HCT116 (cell line): ENCODE measurements at regions not wholly inside any gene's neighbourhood (a gene's known extent, or its start where the extent isn't known, plus 50 kb on each side); places are given as distances from the start of the nearest gene placed in this dataset.

Experiments
- ATAC-seq: fragments of 200-7000 bp; cut with Tn5 transposase; 2 replicates; pipeline ENCODE4 v1.9.1; 2020; ENCODE audit warnings: mild to moderate bottlenecking, moderate library complexity
- BruUV-seq: library from RNA; stranded (reverse); fragments of 400-500 nt; replicated peaks from 2 replicates; lab custom pipeline; 2021; lab: Mats Ljungman, UMichigan
- CTCF ChIA-PET: fragments of 300-600 bp; sonication (Branson Sonifier 250); formaldehyde crosslinking; loops from one replicate; lab custom pipeline; 2021; ENCODE audit warnings: antibody characterized with exemption; lab: Charles Lee
- POLR2A ChIA-PET: fragments of 300-600, 350-600 bp; sonication (Branson Sonifier 250); formaldehyde crosslinking; loops from one replicate; lab custom pipeline; 2021; ENCODE audit warnings: antibody characterized with exemption; lab: Charles Lee
- RAD21 ChIA-PET, 2 experiments: fragments of 300-600 bp; sonication (Branson Sonifier 250); formaldehyde crosslinking; loops; one replicate each; lab custom pipeline; 2023; ENCODE audit warnings: low total read pairs in 2 of 2; ENCODE audit not compliant: uncharacterized antibody in 2 of 2, unreplicated experiment in 2 of 2, low non-redundant PET in 1 of 2; lab: Charles Lee
- DNase-seq: peaks from one replicate; pipeline ENCODE4 v3.0.0-alpha.2; 2010; ENCODE audit warnings: low read depth, low spot score
- H2AFZ ChIP-seq: fragments of 200-600 bp; shearing (Covaris generic), sonication (generic); 2 replicates; pipeline ENCODE4 v1.6.1; 2017; ENCODE audit warnings: low read depth, mixed run types, mixed read lengths, antibody characterized with exemption, low read length; ENCODE audit not compliant: poor library complexity, severe bottlenecking
- H3K27ac ChIP-seq: 2 replicates; pipeline ENCODE4 v1.5.1; 2012; ENCODE audit warnings: low read depth, low read length
- H3K27me3 ChIP-seq: fragments of 200-600 bp; sonication (generic); 2 replicates; pipeline ENCODE4 v1.6.1; 2016; ENCODE audit warnings: mixed run types, low read length, mixed read lengths; ENCODE audit not compliant: insufficient read depth
- H3K36me3 ChIP-seq, 2 experiments: fragments of 200-500 bp in 1 of 2; fragments of 200-600 bp in 1 of 2; sonication (Bioruptor generic) in 1 of 2; sonication (generic) in 1 of 2; 2 replicates each; pipeline versions ENCODE4 v1.5.1 to v1.6.1; 2014 to 2016; ENCODE audit warnings: low read length in 2 of 2, inconsistent platforms in 1 of 2, mixed read lengths in 1 of 2, mixed run types in 1 of 2; ENCODE audit not compliant: insufficient read depth in 2 of 2, control insufficient read depth in 1 of 2
- H3K4me1 ChIP-seq, 2 experiments: fragments of 200-600 bp in 1 of 2; sonication (generic) in 1 of 2; 2 replicates each; pipeline versions ENCODE4 v1.5.1 to v1.6.1; 2012 to 2017; ENCODE audit warnings: low read length in 2 of 2, inconsistent platforms in 1 of 2, mild to moderate bottlenecking in 1 of 2, mixed read lengths in 1 of 2, mixed run types in 1 of 2, moderate library complexity in 1 of 2; ENCODE audit not compliant: insufficient read depth in 2 of 2, control insufficient read depth in 1 of 2
- H3K4me2 ChIP-seq: fragments of 200-600 bp; sonication (generic); 2 replicates; pipeline ENCODE4 v1.6.1; 2017; ENCODE audit warnings: mixed run types, low read length, mixed read lengths
- H3K4me3 ChIP-seq, 2 experiments: fragments of 200-600 bp in 1 of 2; sonication (generic) in 1 of 2; replicated peaks in 1 of 2; 2 replicates each; pipeline ENCODE4 v1.5.1; 2011 to 2016; ENCODE audit warnings: low read length in 2 of 2, control low read depth in 1 of 2, low read depth in 1 of 2, mild to moderate bottlenecking in 1 of 2, mixed read lengths in 1 of 2, mixed run types in 1 of 2
- H3K79me2 ChIP-seq: fragments of 200-600 bp; sonication (generic); 2 replicates; pipeline ENCODE4 v1.6.1; 2017; ENCODE audit warnings: mild to moderate bottlenecking, mixed run types, low read length, moderate library complexity, mixed read lengths; ENCODE audit not compliant: insufficient read depth
- H3K9ac ChIP-seq: fragments of 200-600 bp; sonication (generic); 2 replicates; pipeline ENCODE4 v1.6.1; 2016; ENCODE audit warnings: low read length, mixed read lengths
- H3K9me2 ChIP-seq: fragments of 200-600 bp; sonication (generic), shearing (Covaris generic); 2 replicates; pipeline ENCODE4 v1.6.1; 2017; ENCODE audit warnings: mixed run types, mild to moderate bottlenecking, moderate library complexity; ENCODE audit not compliant: insufficient read depth
- H3K9me3 ChIP-seq, 2 experiments: fragments of 200-500 bp in 1 of 2; fragments of 200-600 bp in 1 of 2; sonication (Bioruptor generic) in 1 of 2; sonication (generic) in 1 of 2; 2 replicates each; pipeline ENCODE4 v1.6.1; 2014 to 2017; ENCODE audit warnings: low read length in 2 of 2, mixed read lengths in 2 of 2, inconsistent platforms in 1 of 2, low read depth in 1 of 2, mild to moderate bottlenecking in 1 of 2, mixed run types in 1 of 2, moderate library complexity in 1 of 2; ENCODE audit not compliant: control insufficient read depth in 1 of 2, insufficient read depth in 1 of 2
- H4K20me1 ChIP-seq: fragments of 200-600 bp; sonication (generic), shearing (Covaris generic); 2 replicates; pipeline ENCODE4 v1.6.1; 2017; ENCODE audit warnings: mixed run types, mild to moderate bottlenecking, moderate library complexity; ENCODE audit not compliant: insufficient read depth
- CBX3 ChIP-seq: IDR thresholded peaks from 2 replicates; pipeline ENCODE4 v1.6.1; 2012; ENCODE audit warnings: low read depth
- CEBPB ChIP-seq: IDR thresholded peaks from 2 replicates; pipeline ENCODE4 v1.6.1; 2012; ENCODE audit warnings: low read depth
- EGR1 ChIP-seq: IDR thresholded peaks from 2 replicates; pipeline ENCODE4 v1.6.1; 2012; ENCODE audit warnings: low read depth
- ELF1 ChIP-seq: IDR thresholded peaks from 2 replicates; pipeline ENCODE4 v1.6.1; 2012; ENCODE audit warnings: low read depth, borderline replicate concordance
- EZH2 ChIP-seq: fragments of 200-600 bp; sonication (generic); IDR thresholded peaks from 2 replicates; pipeline ENCODE4 v1.6.1; 2017; ENCODE audit warnings: antibody characterized with exemption, mixed run types
- EZH2phosphoT487 ChIP-seq: fragments of 200-600 bp; IDR thresholded peaks from 2 replicates; pipeline ENCODE4 v1.6.1; 2018; ENCODE audit warnings: antibody characterized with exemption, borderline replicate concordance
- FOSL1 ChIP-seq: IDR thresholded peaks from 2 replicates; pipeline ENCODE4 v1.6.1; 2012; ENCODE audit warnings: low read depth
- JUND ChIP-seq: IDR thresholded peaks from 2 replicates; pipeline ENCODE4 v1.6.1; 2012
- POLR2A ChIP-seq: IDR thresholded peaks from 2 replicates; pipeline ENCODE4 v1.7.0; 2011; ENCODE audit warnings: borderline replicate concordance; ENCODE audit not compliant: insufficient read depth, insufficient read length; ENCODE audit errors: extremely low read depth
- RAD21 ChIP-seq: IDR thresholded peaks from 2 replicates; pipeline ENCODE4 v1.6.1; 2012; ENCODE audit warnings: low read depth, mild to moderate bottlenecking
- SIN3A ChIP-seq: IDR thresholded peaks from 2 replicates; pipeline ENCODE4 v1.6.1; 2012; ENCODE audit warnings: low read depth
- SP1 ChIP-seq: IDR thresholded peaks from 2 replicates; pipeline ENCODE4 v1.6.1; 2012; ENCODE audit warnings: low read depth
- TCF7L2 ChIP-seq: IDR thresholded peaks from 2 replicates; pipeline ENCODE4 v1.7.0; 2011; ENCODE audit warnings: borderline replicate concordance, inconsistent platforms; ENCODE audit not compliant: insufficient read depth, insufficient read length; ENCODE audit errors: extremely low read depth
- YY1 ChIP-seq: IDR thresholded peaks from 2 replicates; pipeline ENCODE4 v1.6.1; 2011; ENCODE audit warnings: low read length, low read depth, moderate library complexity, mild to moderate bottlenecking; ENCODE audit not compliant: insufficient replicate concordance; ENCODE audit errors: extremely low read depth
- ZNF274 ChIP-seq: fragments of 200-500 bp; sonication (Bioruptor generic); IDR thresholded peaks from 2 replicates; pipeline ENCODE4 v1.6.1; 2014; ENCODE audit warnings: mild to moderate bottlenecking, low read depth, low read length, inconsistent platforms
- intact Hi-C: fragments of 100-400 bp; cut with micrococcal nuclease; formaldehyde crosslinking; loops from 2 replicates; pipeline ENCODE4 v1.10.0; 2022
- TF ChIP-seq, protein P1 (sequence below), 3 experiments: fragments of 200-600 bp in 1 of 3; sonication (generic) in 1 of 3; IDR thresholded peaks in 2 of 3; conservative IDR thresholded peaks in 1 of 3; 2 replicates each; pipeline ENCODE4 v1.5.1; 2012 to 2017; ENCODE audit warnings: low read depth in 2 of 3, low read length in 2 of 3, antibody characterized with exemption in 1 of 3, borderline replicate concordance in 1 of 3, control low read depth in 1 of 3, mild to moderate bottlenecking in 1 of 3, mixed read lengths in 1 of 3, mixed run types in 1 of 3, moderate library complexity in 1 of 3; ENCODE audit not compliant: insufficient read depth in 1 of 3
- TF ChIP-seq, protein P2 (sequence below): IDR thresholded peaks from 2 replicates; pipeline ENCODE4 v1.6.1; 2012
- TF ChIP-seq, protein P3 (sequence below): IDR thresholded peaks from 2 replicates; pipeline ENCODE4 v1.6.1; 2012; ENCODE audit warnings: low read depth
- TF ChIP-seq, protein P4 (sequence below): IDR thresholded peaks from 2 replicates; pipeline ENCODE4 v1.6.1; 2011; ENCODE audit warnings: mild to moderate bottlenecking, low read length, moderate library complexity; ENCODE audit not compliant: insufficient replicate concordance; ENCODE audit errors: extremely low read depth

DNA sequence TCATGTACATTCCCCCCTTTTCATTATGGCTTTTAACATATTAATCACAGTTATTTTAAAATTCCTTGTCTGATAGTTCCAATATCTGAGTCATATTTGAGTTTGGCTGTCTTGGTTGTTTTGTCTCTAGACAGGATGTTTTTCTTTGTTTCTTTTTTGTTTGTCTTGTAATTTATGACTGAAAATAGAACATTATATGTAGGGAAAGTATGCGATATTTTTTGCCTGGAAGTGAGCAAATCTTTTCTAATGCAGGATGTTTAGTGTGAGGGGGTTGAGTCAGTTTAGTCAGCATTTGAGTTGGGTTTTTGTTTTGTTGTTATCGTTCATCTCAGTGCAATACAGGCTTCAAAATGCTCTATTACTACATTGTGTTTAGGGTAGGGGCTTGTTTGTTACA lies 239.7 kb downstream of the SNAPC1 start:
- RAD21 ChIA-PET, result no interaction called here

More for the DNA sequence above, 239.7 kb downstream of the SNAPC1 start:
- H3K9me2 ChIP-seq, result no peaks in the 10 kb centered on the region
- TF ChIP-seq JUND (no peak), POLR2A (no peak), ELF1 (no peak), CBX3 (no peak), CEBPB (no peak), SIN3A (no peak), EZH2 (no peak), TCF7L2 (no peak), EZH2phosphoT487 (no peak), SP1 (no peak), ZNF274 (no peak), EGR1 (no peak), FOSL1 (no peak), RAD21 (no peak), YY1 (no peak)
- TF ChIP-seq, protein P1, sequence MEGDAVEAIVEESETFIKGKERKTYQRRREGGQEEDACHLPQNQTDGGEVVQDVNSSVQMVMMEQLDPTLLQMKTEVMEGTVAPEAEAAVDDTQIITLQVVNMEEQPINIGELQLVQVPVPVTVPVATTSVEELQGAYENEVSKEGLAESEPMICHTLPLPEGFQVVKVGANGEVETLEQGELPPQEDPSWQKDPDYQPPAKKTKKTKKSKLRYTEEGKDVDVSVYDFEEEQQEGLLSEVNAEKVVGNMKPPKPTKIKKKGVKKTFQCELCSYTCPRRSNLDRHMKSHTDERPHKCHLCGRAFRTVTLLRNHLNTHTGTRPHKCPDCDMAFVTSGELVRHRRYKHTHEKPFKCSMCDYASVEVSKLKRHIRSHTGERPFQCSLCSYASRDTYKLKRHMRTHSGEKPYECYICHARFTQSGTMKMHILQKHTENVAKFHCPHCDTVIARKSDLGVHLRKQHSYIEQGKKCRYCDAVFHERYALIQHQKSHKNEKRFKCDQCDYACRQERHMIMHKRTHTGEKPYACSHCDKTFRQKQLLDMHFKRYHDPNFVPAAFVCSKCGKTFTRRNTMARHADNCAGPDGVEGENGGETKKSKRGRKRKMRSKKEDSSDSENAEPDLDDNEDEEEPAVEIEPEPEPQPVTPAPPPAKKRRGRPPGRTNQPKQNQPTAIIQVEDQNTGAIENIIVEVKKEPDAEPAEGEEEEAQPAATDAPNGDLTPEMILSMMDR (IDR thresholded peaks at IDR 0.05 in 2 of 3, conservative IDR thresholded peaks at IDR 0.05 in 1 of 3; ENCODE audit: borderline replicate concordance in 1 of 3, insufficient read depth in 1 of 3, low read depth in 2 of 3, low read length in 2 of 3), result no peak
- TF ChIP-seq, protein P2, sequence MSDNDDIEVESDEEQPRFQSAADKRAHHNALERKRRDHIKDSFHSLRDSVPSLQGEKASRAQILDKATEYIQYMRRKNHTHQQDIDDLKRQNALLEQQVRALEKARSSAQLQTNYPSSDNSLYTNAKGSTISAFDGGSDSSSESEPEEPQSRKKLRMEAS, result no peak
- TF ChIP-seq, protein P3, sequence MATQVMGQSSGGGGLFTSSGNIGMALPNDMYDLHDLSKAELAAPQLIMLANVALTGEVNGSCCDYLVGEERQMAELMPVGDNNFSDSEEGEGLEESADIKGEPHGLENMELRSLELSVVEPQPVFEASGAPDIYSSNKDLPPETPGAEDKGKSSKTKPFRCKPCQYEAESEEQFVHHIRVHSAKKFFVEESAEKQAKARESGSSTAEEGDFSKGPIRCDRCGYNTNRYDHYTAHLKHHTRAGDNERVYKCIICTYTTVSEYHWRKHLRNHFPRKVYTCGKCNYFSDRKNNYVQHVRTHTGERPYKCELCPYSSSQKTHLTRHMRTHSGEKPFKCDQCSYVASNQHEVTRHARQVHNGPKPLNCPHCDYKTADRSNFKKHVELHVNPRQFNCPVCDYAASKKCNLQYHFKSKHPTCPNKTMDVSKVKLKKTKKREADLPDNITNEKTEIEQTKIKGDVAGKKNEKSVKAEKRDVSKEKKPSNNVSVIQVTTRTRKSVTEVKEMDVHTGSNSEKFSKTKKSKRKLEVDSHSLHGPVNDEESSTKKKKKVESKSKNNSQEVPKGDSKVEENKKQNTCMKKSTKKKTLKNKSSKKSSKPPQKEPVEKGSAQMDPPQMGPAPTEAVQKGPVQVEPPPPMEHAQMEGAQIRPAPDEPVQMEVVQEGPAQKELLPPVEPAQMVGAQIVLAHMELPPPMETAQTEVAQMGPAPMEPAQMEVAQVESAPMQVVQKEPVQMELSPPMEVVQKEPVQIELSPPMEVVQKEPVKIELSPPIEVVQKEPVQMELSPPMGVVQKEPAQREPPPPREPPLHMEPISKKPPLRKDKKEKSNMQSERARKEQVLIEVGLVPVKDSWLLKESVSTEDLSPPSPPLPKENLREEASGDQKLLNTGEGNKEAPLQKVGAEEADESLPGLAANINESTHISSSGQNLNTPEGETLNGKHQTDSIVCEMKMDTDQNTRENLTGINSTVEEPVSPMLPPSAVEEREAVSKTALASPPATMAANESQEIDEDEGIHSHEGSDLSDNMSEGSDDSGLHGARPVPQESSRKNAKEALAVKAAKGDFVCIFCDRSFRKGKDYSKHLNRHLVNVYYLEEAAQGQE, result no peak
- TF ChIP-seq, protein P4, sequence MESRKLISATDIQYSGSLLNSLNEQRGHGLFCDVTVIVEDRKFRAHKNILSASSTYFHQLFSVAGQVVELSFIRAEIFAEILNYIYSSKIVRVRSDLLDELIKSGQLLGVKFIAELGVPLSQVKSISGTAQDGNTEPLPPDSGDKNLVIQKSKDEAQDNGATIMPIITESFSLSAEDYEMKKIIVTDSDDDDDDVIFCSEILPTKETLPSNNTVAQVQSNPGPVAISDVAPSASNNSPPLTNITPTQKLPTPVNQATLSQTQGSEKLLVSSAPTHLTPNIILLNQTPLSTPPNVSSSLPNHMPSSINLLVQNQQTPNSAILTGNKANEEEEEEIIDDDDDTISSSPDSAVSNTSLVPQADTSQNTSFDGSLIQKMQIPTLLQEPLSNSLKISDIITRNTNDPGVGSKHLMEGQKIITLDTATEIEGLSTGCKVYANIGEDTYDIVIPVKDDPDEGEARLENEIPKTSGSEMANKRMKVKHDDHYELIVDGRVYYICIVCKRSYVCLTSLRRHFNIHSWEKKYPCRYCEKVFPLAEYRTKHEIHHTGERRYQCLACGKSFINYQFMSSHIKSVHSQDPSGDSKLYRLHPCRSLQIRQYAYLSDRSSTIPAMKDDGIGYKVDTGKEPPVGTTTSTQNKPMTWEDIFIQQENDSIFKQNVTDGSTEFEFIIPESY, result no peak
- TF ChIP-seq, all 23 proteins: peak for 0
- ATAC-seq (no peak), DNase-seq (no peak)
- Histone ChIP-seq H2AFZ (no peak overlapping the region), H3K27ac (no peak overlapping the region), H4K20me1 (no peaks in the 10 kb centered on the region), H3K4me2 (no peak overlapping the region), H3K27me3 (peaks cover 21% of the 10 kb centered on the region), H3K9me3 (no peaks in the 10 kb centered on the region), H3K4me1 (no peaks in the 10 kb centered on the region), H3K4me3 (no peak overlapping the region), H3K36me3 (no peaks in the 10 kb centered on the region), H3K79me2 (no peaks in the 10 kb centered on the region), H3K9ac (no peak overlapping the region)
- CTCF ChIA-PET, result no interaction called here
- POLR2A ChIA-PET, result no interaction called here
- intact Hi-C loops, result no loop called here
- BruUV-seq, result no TSS peak
